ENCODE measurements at regions not wholly inside any gene's neighbourhood (a gene's known extent, or its start where the extent isn't known, plus 50 kb on each side); places are given as distances from the start of the nearest gene placed in this dataset.
"Not testable (repeated sequence)": the region's sequence is repeated elsewhere in the genome, so short reads cannot be mapped to it uniquely, and the experiment has no call there.

- Mint-ChIP-seq H3K4me3 (no peak overlapping the region), H3K36me3 (ENCODE audit: low read depth) (no peaks in the 10 kb centered on the region), H3K27ac (no peak overlapping the region), H3K9me3 (no peaks in the 10 kb centered on the region), H3K4me1 (no peaks in the 10 kb centered on the region), H3K27me3 (peaks cover 37% of the 10 kb centered on the region)
- DNase-seq = no peak
- POLR2A ChIA-PET = no interaction called here
- CTCF ChIA-PET = no interaction called here
These were observed 162.0 kb upstream of the STMND1 start for GRCh38 chr6:16939839-16940238.

GRCh38 chr6:16939351-16939750 is 162.5 kb upstream of the STMND1 start:
- no peaks in the 10 kb centered on the region for H3K4me1 Mint-ChIP-seq
- H3K4me3 Mint-ChIP-seq = no peak overlapping the region
- CTCF ChIA-PET = no interaction called here
- no peak overlapping the region for H3K27ac Mint-ChIP-seq
- POLR2A ChIA-PET = no interaction called here
- H3K9me3 Mint-ChIP-seq = no peaks in the 10 kb centered on the region
- H3K36me3 Mint-ChIP-seq (ENCODE audit: low read depth) = no peaks in the 10 kb centered on the region
- H3K27me3 Mint-ChIP-seq = peaks cover 34% of the 10 kb centered on the region
- no peak for DNase-seq

GRCh38 chr6:16936893-16937292 is 165.0 kb upstream of the STMND1 start:
- no peaks in the 10 kb centered on the region for H3K36me3 Mint-ChIP-seq (ENCODE audit: low read depth)
- peaks cover 34% of the 10 kb centered on the region for H3K27me3 Mint-ChIP-seq
- H3K4me3 Mint-ChIP-seq = no peak overlapping the region
- H3K4me1 Mint-ChIP-seq = no peaks in the 10 kb centered on the region
- H3K9me3 Mint-ChIP-seq = no peaks in the 10 kb centered on the region
- no peak for DNase-seq
- ChIA-PET POLR2A (no interaction called here), CTCF (no interaction called here)
- H3K27ac Mint-ChIP-seq = no peak overlapping the region

- Mint-ChIP-seq H3K27me3 (peaks cover 32% of the 10 kb centered on the region), H3K36me3 (ENCODE audit: low read depth) (no peaks in the 10 kb centered on the region), H3K4me1 (no peaks in the 10 kb centered on the region), H3K4me3 (no peak overlapping the region), H3K9me3 (no peaks in the 10 kb centered on the region), H3K27ac (no peak overlapping the region)
- no peak for DNase-seq
- ChIA-PET POLR2A (no interaction called here), CTCF (no interaction called here)
These were observed 167.9 kb upstream of the STMND1 start for GRCh38 chr6:16933961-16934360.

- CTCF ChIA-PET = no interaction called here
- Mint-ChIP-seq H3K4me1 (no peaks in the 10 kb centered on the region), H3K27ac (no peak overlapping the region), H3K4me3 (no peak overlapping the region), H3K36me3 (ENCODE audit: low read depth) (no peaks in the 10 kb centered on the region), H3K9me3 (no peaks in the 10 kb centered on the region), H3K27me3 (peaks cover 32% of the 10 kb centered on the region)
- no peak for DNase-seq
- POLR2A ChIA-PET = no interaction called here
These were observed 168.3 kb upstream of the STMND1 start for GRCh38 chr6:16933532-16933931.

- H3K27ac Mint-ChIP-seq = no peak overlapping the region
- H3K36me3 Mint-ChIP-seq (ENCODE audit: low read depth) = no peaks in the 10 kb centered on the region
- H3K4me1 Mint-ChIP-seq = no peaks in the 10 kb centered on the region
- DNase-seq = no peak
- no peak overlapping the region for H3K4me3 Mint-ChIP-seq
- H3K9me3 Mint-ChIP-seq = no peaks in the 10 kb centered on the region
- H3K27me3 Mint-ChIP-seq = peaks cover 35% of the 10 kb centered on the region
- POLR2A ChIA-PET = no interaction called here
- CTCF ChIA-PET = no interaction called here
These were observed 168.9 kb upstream of the STMND1 start for GRCh38 chr6:16932920-16933319.

GRCh38 chr6:16931079-16931478 is 169.8 kb upstream of the ATXN1 start:
- H3K27ac Mint-ChIP-seq; H3K4me1 Mint-ChIP-seq; DNase-seq; CTCF ChIA-PET; H3K9me3 Mint-ChIP-seq; H3K4me3 Mint-ChIP-seq; H3K36me3 Mint-ChIP-seq (ENCODE audit: low read depth); POLR2A ChIA-PET: not testable (repeated sequence)
- peaks cover 38% of the 10 kb centered on the region for H3K27me3 Mint-ChIP-seq

- Mint-ChIP-seq H3K9me3 (no peaks in the 10 kb centered on the region), H3K27ac (no peak overlapping the region), H3K4me3 (no peak overlapping the region), H3K4me1 (no peaks in the 10 kb centered on the region), H3K36me3 (ENCODE audit: low read depth) (no peaks in the 10 kb centered on the region), H3K27me3 (peaks cover 38% of the 10 kb centered on the region)
- CTCF ChIA-PET = no interaction called here
- no peak for DNase-seq
- POLR2A ChIA-PET = no interaction called here
These were observed 169.2 kb upstream of the ATXN1 start for GRCh38 chr6:16930432-16930831.

GRCh38 chr6:16929809-16930208 is 168.5 kb upstream of the ATXN1 start:
- peaks cover 33% of the 10 kb centered on the region for H3K27me3 Mint-ChIP-seq
- H3K4me3 Mint-ChIP-seq = no peak overlapping the region
- no peak for DNase-seq
- no peak overlapping the region for H3K27ac Mint-ChIP-seq
- no peaks in the 10 kb centered on the region for H3K36me3 Mint-ChIP-seq (ENCODE audit: low read depth)
- no peaks in the 10 kb centered on the region for H3K9me3 Mint-ChIP-seq
- no peaks in the 10 kb centered on the region for H3K4me1 Mint-ChIP-seq
- ChIA-PET POLR2A (no interaction called here), CTCF (no interaction called here)

GRCh38 chr6:16928387-16928786 is 167.1 kb upstream of the ATXN1 start:
- H3K27ac Mint-ChIP-seq = no peak overlapping the region
- H3K4me3 Mint-ChIP-seq = no peak overlapping the region
- no peaks in the 10 kb centered on the region for H3K36me3 Mint-ChIP-seq (ENCODE audit: low read depth)
- peaks cover 30% of the 10 kb centered on the region for H3K27me3 Mint-ChIP-seq
- POLR2A ChIA-PET = no interaction called here
- no peaks in the 10 kb centered on the region for H3K9me3 Mint-ChIP-seq
- CTCF ChIA-PET = no interaction called here
- H3K4me1 Mint-ChIP-seq = no peaks in the 10 kb centered on the region
- no peak for DNase-seq

GRCh38 chr6:16927205-16927604 is 165.9 kb upstream of the ATXN1 start:
- ChIA-PET CTCF (no interaction called here), POLR2A (no interaction called here)
- no peak overlapping the region for H3K27ac Mint-ChIP-seq
- no peaks in the 10 kb centered on the region for H3K36me3 Mint-ChIP-seq (ENCODE audit: low read depth)
- H3K9me3 Mint-ChIP-seq = no peaks in the 10 kb centered on the region
- no peak overlapping the region for H3K4me3 Mint-ChIP-seq
- H3K4me1 Mint-ChIP-seq = no peaks in the 10 kb centered on the region
- no peak for DNase-seq
- peaks cover 26% of the 10 kb centered on the region for H3K27me3 Mint-ChIP-seq

GRCh38 chr6:16925461-16925860 is 164.2 kb upstream of the ATXN1 start:
- CTCF ChIA-PET = no interaction called here
- no peaks in the 10 kb centered on the region for H3K9me3 Mint-ChIP-seq
- no peak overlapping the region for H3K4me3 Mint-ChIP-seq
- H3K27me3 Mint-ChIP-seq = peaks cover 26% of the 10 kb centered on the region
- POLR2A ChIA-PET = no interaction called here
- H3K36me3 Mint-ChIP-seq (ENCODE audit: low read depth) = no peaks in the 10 kb centered on the region
- DNase-seq = no peak
- H3K27ac Mint-ChIP-seq = no peak overlapping the region
- H3K4me1 Mint-ChIP-seq = no peaks in the 10 kb centered on the region

- no peaks in the 10 kb centered on the region for H3K36me3 Mint-ChIP-seq (ENCODE audit: low read depth)
- peaks cover 25% of the 10 kb centered on the region for H3K27me3 Mint-ChIP-seq
- ChIA-PET POLR2A (no interaction called here), CTCF (no interaction called here)
- no peak for DNase-seq
- H3K9me3 Mint-ChIP-seq = no peaks in the 10 kb centered on the region
- H3K4me3 Mint-ChIP-seq = no peak overlapping the region
- no peaks in the 10 kb centered on the region for H3K4me1 Mint-ChIP-seq
- H3K27ac Mint-ChIP-seq = no peak overlapping the region
These were observed 161.0 kb upstream of the ATXN1 start for GRCh38 chr6:16922282-16922681.

GRCh38 chr6:16921399-16922110 is 160.3 kb upstream of the ATXN1 start:
- H3K4me3 Mint-ChIP-seq = no peak overlapping the region

More at GRCh38 chr6:16921399-16922110, 160.3 kb upstream of the ATXN1 start:
- ChIA-PET POLR2A (no interaction called here), CTCF (interaction anchor here (0.6 kb wide), 1 partner anchor 17 kb away, joined by 3 read pairs; no protein-coding TSS in a partner anchor)
- no peaks in the 10 kb centered on the region for H3K9me3 Mint-ChIP-seq
- H3K27ac Mint-ChIP-seq = no peak overlapping the region
- no peaks in the 10 kb centered on the region for H3K4me1 Mint-ChIP-seq
- no peaks in the 10 kb centered on the region for H3K36me3 Mint-ChIP-seq (ENCODE audit: low read depth)
- DNase-seq = no peak
- peaks cover 23% of the 10 kb centered on the region for H3K27me3 Mint-ChIP-seq
